ENCODE measurements at regions not wholly inside any gene's neighbourhood (a gene's known extent, or its start where the extent isn't known, plus 50 kb on each side); places are given as distances from the start of the nearest gene placed in this dataset.
A peak's percentile ranks its signal among the peaks of the same experiment; 100 is the strongest.

GRCh38 chr13:108525827-108526226 lies 103.6 kb upstream of the MYO16 start:
- Histone ChIP-seq H3K27me3 (no peaks in the 10 kb centered on the region), H3K4me1 (no peaks in the 10 kb centered on the region), H3K9me3 (no peaks in the 10 kb centered on the region), H3K27ac (no peak overlapping the region), H3K36me3 (no peaks in the 10 kb centered on the region), H3K4me3 (no peak overlapping the region)
- 51 to 71% methylated on average over 1 of the region's 1 CpG for WGBS, 2 donors
- ATAC-seq (no peak), DNase-seq (no peak), FAIRE-seq (no peak)
- no peak for TF ChIP-seq CTCF (IDR thresholded peaks at IDR 0.05)
- intact Hi-C loops (cut with DNase I), result no loop called here

- ATAC-seq (no peak), DNase-seq (no peak), FAIRE-seq (no peak)
- Histone ChIP-seq H3K36me3 (no peaks in the 10 kb centered on the region), H3K4me1 (no peaks in the 10 kb centered on the region), H3K27ac (no peak overlapping the region), H3K27me3 (no peaks in the 10 kb centered on the region), H3K9me3 (no peaks in the 10 kb centered on the region), H3K4me3 (no peak overlapping the region)
- TF ChIP-seq CTCF (IDR thresholded peaks at IDR 0.05), result no peak
- 63 to 69% methylated on average over 4 of the region's 4 CpGs for WGBS, 2 donors
- intact Hi-C loops (cut with DNase I), result no loop called here
Measured at GRCh38 chr13:108526286-108526685, 103.1 kb upstream of the MYO16 start.

DNA sequence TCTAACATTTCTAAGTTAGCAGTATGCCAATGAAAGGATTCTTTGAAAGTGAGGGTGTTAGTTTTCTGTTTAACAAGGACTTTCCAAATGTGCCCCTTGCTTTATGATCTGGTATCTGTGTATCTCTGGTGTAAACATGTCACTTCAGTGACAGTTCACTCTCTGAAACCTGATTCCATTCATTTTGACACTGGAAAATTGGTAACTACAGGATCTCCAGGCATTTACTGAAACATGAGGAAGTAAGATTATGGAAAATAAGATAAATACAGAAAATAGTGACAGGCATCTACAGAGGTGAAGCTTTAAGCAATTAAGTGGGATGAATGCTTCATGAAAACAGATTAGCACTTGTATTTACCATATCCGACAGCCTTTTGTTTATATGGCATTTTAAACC lies 101.6 kb upstream of the MYO16 start:
- intact Hi-C loops (cut with DNase I), result no loop called here
- Histone ChIP-seq H3K4me3 (no peak overlapping the region), H3K27me3 (no peaks in the 10 kb centered on the region), H3K36me3 (no peaks in the 10 kb centered on the region), H3K4me1 (no peaks in the 10 kb centered on the region), H3K9me3 (no peaks in the 10 kb centered on the region), H3K27ac (no peak overlapping the region)
- no peak for ATAC-seq
- FAIRE-seq, result no peak
- DNase-seq, result no peak
- TF ChIP-seq CTCF (IDR thresholded peaks at IDR 0.05), result no peak
- WGBS, 2 donors, result 8 to 14% methylated on average over 1 of the region's 1 CpG

- no peak for TF ChIP-seq CTCF (IDR thresholded peaks at IDR 0.05)
- Histone ChIP-seq H3K9me3 (no peaks in the 10 kb centered on the region), H3K4me3 (no peak overlapping the region), H3K27me3 (no peaks in the 10 kb centered on the region), H3K4me1 (no peaks in the 10 kb centered on the region), H3K27ac (no peak overlapping the region), H3K36me3 (no peaks in the 10 kb centered on the region)
- WGBS, 2 donors, result 0 to 16% methylated on average over 1 to 2 of the region's 2 CpGs
- no peak for DNase-seq
- ATAC-seq, result no peak
- no peak for FAIRE-seq
- intact Hi-C loops (cut with DNase I), result no loop called here
Measured at GRCh38 chr13:108528303-108528702, 101.1 kb upstream of the MYO16 start.

DNA sequence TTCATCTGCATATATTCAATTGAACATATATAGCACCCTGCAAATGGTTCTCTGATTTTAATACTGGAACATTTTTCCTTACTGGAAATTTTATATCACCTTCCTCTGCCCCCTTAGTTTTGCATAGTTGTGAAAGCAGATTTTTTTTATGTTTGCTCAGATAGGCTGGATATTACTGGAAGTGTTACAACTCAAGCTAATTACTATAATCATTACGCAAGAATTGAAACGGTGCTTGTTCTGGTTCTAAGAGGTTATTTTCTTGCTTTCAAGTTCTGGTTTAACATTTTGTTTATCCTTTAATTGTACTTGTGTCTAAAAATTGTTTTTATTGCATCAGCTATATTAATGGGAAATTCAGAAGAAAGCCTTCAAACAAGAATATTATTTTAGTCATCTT lies 95.6 kb upstream of the MYO16 start:
- WGBS, 2 donors, result 32 to 47% methylated on average over 2 of the region's 2 CpGs
- no peak for TF ChIP-seq CTCF (IDR thresholded peaks at IDR 0.05)
- peak in 1 of 4 donors; percentile 44 for ATAC-seq

More for the DNA sequence above, 95.6 kb upstream of the MYO16 start:
- no peaks in the 10 kb centered on the region for H3K27me3 ChIP-seq
- no peaks in the 10 kb centered on the region for H3K36me3 ChIP-seq
- H3K9me3 ChIP-seq, result no peaks in the 10 kb centered on the region
- no peak for DNase-seq
- no peaks in the 10 kb centered on the region for H3K4me1 ChIP-seq
- intact Hi-C loops (cut with DNase I), result no loop called here
- FAIRE-seq, result no peak
- H3K4me3 ChIP-seq, result no peak overlapping the region
- no peak overlapping the region for H3K27ac ChIP-seq
